PC-9 (cell line): ENCODE measurements at regions not wholly inside any gene's neighbourhood (a gene's known extent, or its start where the extent isn't known, plus 50 kb on each side); places are given as distances from the start of the nearest gene placed in this dataset.
"Not testable (repeated sequence)": the region's sequence is repeated elsewhere in the genome, so short reads cannot be mapped to it uniquely, and the experiment has no call there.

Experiments
- CTCF ChIP-seq: fragments of 200-600 bp; sonication (generic); conservative IDR thresholded peaks from 2 replicates; pipeline ENCODE4 v1.6.1; 2017; ENCODE audit warnings: mixed run types, antibody characterized with exemption, mild to moderate bottlenecking, moderate library complexity
- EZH2 ChIP-seq: fragments of 200-600 bp; sonication (generic); IDR thresholded peaks from 2 replicates; pipeline ENCODE4 v1.8.0; 2017; ENCODE audit warnings: antibody characterized with exemption, low read depth

- not testable (repeated sequence) for TF ChIP-seq CTCF, EZH2
Observed at GRCh38 chr17:26940587-26940986, 353.3 kb upstream of the WSB1 start.
